ENCODE measurements at regions not wholly inside any gene's neighbourhood (a gene's known extent, or its start where the extent isn't known, plus 50 kb on each side); places are given as distances from the start of the nearest gene placed in this dataset.

DNA sequence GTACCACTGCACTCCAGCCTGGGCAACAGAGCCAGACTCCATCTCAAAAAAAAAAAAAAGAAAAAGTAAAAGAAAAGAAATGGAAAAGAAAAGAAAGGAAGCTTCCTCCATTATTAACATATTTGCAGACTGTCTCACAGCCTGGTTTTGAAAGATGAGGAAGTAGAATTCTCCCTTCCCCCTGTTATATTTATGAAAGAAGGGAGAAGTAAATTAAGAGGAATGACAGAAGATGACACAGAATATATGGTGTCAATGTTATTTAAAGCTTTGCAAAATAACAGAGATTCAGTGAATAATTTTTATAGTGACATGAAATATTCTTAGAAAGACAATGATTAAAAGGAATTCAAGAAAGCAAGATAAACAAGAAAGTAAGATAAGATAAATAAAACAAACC lies 83.7 kb upstream of the PRSS16 start:
- TF ChIP-seq CTCF (conservative IDR thresholded peaks at IDR 0.05; ENCODE audit: low read depth, low read length) (no peak), POLR2A (IDR thresholded peaks at IDR 0.05; ENCODE audit: low read depth, low read length) (no peak), RAD21 (IDR thresholded peaks at IDR 0.05; ENCODE audit: low read length) (no peak), MAZ (IDR thresholded peaks at IDR 0.05; ENCODE audit: borderline replicate concordance, low read depth, low read length) (no peak), RCOR1 (IDR thresholded peaks at IDR 0.05; ENCODE audit: insufficient replicate concordance, low read length) (no peak), BHLHE40 (IDR thresholded peaks at IDR 0.05; ENCODE audit: low read depth, low read length) (no peak), RFX5 (IDR thresholded peaks at IDR 0.05; ENCODE audit: low read depth, low read length) (no peak)
- TF ChIP-seq, protein P1, sequence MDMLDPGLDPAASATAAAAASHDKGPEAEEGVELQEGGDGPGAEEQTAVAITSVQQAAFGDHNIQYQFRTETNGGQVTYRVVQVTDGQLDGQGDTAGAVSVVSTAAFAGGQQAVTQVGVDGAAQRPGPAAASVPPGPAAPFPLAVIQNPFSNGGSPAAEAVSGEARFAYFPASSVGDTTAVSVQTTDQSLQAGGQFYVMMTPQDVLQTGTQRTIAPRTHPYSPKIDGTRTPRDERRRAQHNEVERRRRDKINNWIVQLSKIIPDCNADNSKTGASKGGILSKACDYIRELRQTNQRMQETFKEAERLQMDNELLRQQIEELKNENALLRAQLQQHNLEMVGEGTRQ (IDR thresholded peaks at IDR 0.05; ENCODE audit: low read depth, low read length) = no peak

Measured in IMR-90 (cell line).